ENCODE measurements at regions not wholly inside any gene's neighbourhood (a gene's known extent, or its start where the extent isn't known, plus 50 kb on each side); places are given as distances from the start of the nearest gene placed in this dataset.

DNA sequence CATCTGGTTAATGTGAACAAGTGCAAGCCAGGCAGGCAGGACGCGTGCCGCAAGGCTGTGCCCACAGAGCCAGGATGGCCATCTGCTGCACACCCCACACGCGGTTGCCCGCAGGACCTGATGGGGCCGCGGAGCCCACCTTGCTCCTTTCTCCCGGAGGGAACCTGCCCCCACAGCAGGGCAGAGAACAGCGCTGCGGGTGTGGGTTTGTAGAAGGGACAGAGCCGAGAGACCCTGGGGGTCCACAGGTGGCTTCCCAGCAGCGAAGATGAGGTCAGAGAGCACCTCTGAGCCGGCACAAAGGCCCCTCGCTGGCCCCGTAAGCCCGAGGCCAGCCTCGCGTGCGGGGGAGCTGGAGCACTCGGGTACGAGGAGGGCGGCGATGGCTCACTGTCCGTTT lies 460.8 kb upstream of the SALL3 start:
- H3K27ac ChIP-seq (ENCODE audit: insufficient read depth, low read length): no peak overlapping the region
- no peaks in the 10 kb centered on the region for H3K36me3 ChIP-seq (ENCODE audit: control insufficient read depth, insufficient read depth, low read length)
- H3K9ac ChIP-seq (ENCODE audit: insufficient read depth, low read length): no peak overlapping the region
- DNase-seq (ENCODE audit: low read depth in 2 of 2): no peak
- H2AFZ ChIP-seq (ENCODE audit: low read length): no peak overlapping the region
- H3K4me2 ChIP-seq (ENCODE audit: extremely low read depth, insufficient read depth, low read length): no peak overlapping the region
- no peaks in the 10 kb centered on the region for H3K79me2 ChIP-seq (ENCODE audit: control insufficient read depth, insufficient read depth, low read length)
- H4K20me1 ChIP-seq (ENCODE audit: control insufficient read depth, extremely low read depth, insufficient read depth, low read length): no peaks in the 10 kb centered on the region
- no peak overlapping the region for H3K4me3 ChIP-seq (replicated peaks in 1 of 4; ENCODE audit: control extremely low read depth in 1 of 4, insufficient read depth in 1 of 4, low read depth in 3 of 4, low read length in 4 of 4)
- no peaks in the 10 kb centered on the region for H3K27me3 ChIP-seq (ENCODE audit: control insufficient read depth, insufficient read depth, low read length)
- peaks cover 2% of the 10 kb centered on the region for H3K9me3 ChIP-seq (ENCODE audit: control insufficient read depth, insufficient read depth, low read depth, low read length)
- no peaks in the 10 kb centered on the region for H3K4me1 ChIP-seq (ENCODE audit: control insufficient read depth, extremely low read depth, insufficient read depth, low read length)
- TF ChIP-seq EZH2 (IDR thresholded peaks at IDR 0.05; ENCODE audit: low read length, missing control alignments): no peak
- TF ChIP-seq CTCF (conservative IDR thresholded peaks at IDR 0.05 in 1 of 2, IDR thresholded peaks at IDR 0.05 in 1 of 2; ENCODE audit: low read depth in 1 of 2, low read length in 2 of 2): no peak

DNA sequence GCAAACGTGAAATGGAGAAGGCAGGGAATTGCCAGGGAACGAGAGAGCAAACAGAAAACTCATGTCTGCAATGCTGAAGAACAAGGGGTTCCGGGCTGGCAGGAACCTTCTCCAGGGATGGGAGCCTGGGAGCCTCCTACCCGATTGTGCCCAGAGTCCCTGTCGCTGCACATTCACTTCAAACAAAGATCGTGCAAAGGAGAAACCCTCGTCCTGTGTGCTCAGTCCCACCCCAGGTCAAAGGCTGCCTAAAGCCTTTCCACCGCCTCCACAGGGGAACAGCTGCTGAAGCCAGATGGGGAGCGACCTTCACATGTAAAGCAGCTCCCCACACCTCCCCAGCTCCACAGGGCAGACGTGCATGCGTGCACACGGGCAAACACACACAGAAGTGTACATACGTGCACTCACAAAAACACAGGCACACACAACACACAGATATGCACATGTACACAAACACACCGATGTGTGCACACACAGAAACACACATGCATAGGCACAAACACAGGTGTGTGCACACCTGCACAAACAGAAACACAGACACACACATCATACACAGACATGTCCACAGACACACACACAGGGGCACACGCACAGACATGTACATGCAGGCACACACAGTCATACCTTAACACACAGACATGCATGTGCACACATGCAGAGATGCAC lies 460.1 kb upstream of the SALL3 start:
- Histone ChIP-seq H3K27ac (ENCODE audit: insufficient read depth, low read length) (no peak overlapping the region), H3K79me2 (ENCODE audit: control insufficient read depth, insufficient read depth, low read length) (no peaks in the 10 kb centered on the region), H3K36me3 (ENCODE audit: control insufficient read depth, insufficient read depth, low read length) (no peaks in the 10 kb centered on the region), H3K27me3 (ENCODE audit: control insufficient read depth, insufficient read depth, low read length) (no peaks in the 10 kb centered on the region), H3K4me3 (replicated peaks in 1 of 4; ENCODE audit: control extremely low read depth in 1 of 4, insufficient read depth in 1 of 4, low read depth in 3 of 4, low read length in 4 of 4) (no peak overlapping the region), H4K20me1 (ENCODE audit: control insufficient read depth, extremely low read depth, insufficient read depth, low read length) (no peaks in the 10 kb centered on the region), H3K4me1 (ENCODE audit: control insufficient read depth, extremely low read depth, insufficient read depth, low read length) (no peaks in the 10 kb centered on the region), H3K9ac (ENCODE audit: insufficient read depth, low read length) (no peak overlapping the region), H3K9me3 (ENCODE audit: control insufficient read depth, insufficient read depth, low read depth, low read length) (peaks cover 4% of the 10 kb centered on the region), H3K4me2 (ENCODE audit: extremely low read depth, insufficient read depth, low read length) (no peak overlapping the region), H2AFZ (ENCODE audit: low read length) (no peak overlapping the region)
- no peak for DNase-seq (ENCODE audit: low read depth in 2 of 2)
- TF ChIP-seq CTCF (conservative IDR thresholded peaks at IDR 0.05 in 1 of 2, IDR thresholded peaks at IDR 0.05 in 1 of 2; ENCODE audit: low read depth in 1 of 2, low read length in 2 of 2) (no peak), EZH2 (IDR thresholded peaks at IDR 0.05; ENCODE audit: low read length, missing control alignments) (no peak)

GRCh38 chr18:78521136-78521535 lies 458.5 kb upstream of the SALL3 start:
- H3K36me3 ChIP-seq (ENCODE audit: control insufficient read depth, insufficient read depth, low read length): no peaks in the 10 kb centered on the region

More at GRCh38 chr18:78521136-78521535, 458.5 kb upstream of the SALL3 start:
- no peak for TF ChIP-seq CTCF (conservative IDR thresholded peaks at IDR 0.05 in 1 of 2, IDR thresholded peaks at IDR 0.05 in 1 of 2; ENCODE audit: low read depth in 1 of 2, low read length in 2 of 2)
- no peak for TF ChIP-seq EZH2 (IDR thresholded peaks at IDR 0.05; ENCODE audit: low read length, missing control alignments)
- no peak overlapping the region for H3K27ac ChIP-seq (ENCODE audit: insufficient read depth, low read length)
- H4K20me1 ChIP-seq (ENCODE audit: control insufficient read depth, extremely low read depth, insufficient read depth, low read length): no peaks in the 10 kb centered on the region
- no peaks in the 10 kb centered on the region for H3K27me3 ChIP-seq (ENCODE audit: control insufficient read depth, insufficient read depth, low read length)
- no peaks in the 10 kb centered on the region for H3K79me2 ChIP-seq (ENCODE audit: control insufficient read depth, insufficient read depth, low read length)
- H2AFZ ChIP-seq (ENCODE audit: low read length): no peak overlapping the region
- no peak for DNase-seq (ENCODE audit: low read depth in 2 of 2)
- no peak overlapping the region for H3K4me3 ChIP-seq (replicated peaks in 1 of 4; ENCODE audit: control extremely low read depth in 1 of 4, insufficient read depth in 1 of 4, low read depth in 3 of 4, low read length in 4 of 4)
- H3K9me3 ChIP-seq (ENCODE audit: control insufficient read depth, insufficient read depth, low read depth, low read length): peaks cover 4% of the 10 kb centered on the region
- H3K4me2 ChIP-seq (ENCODE audit: extremely low read depth, insufficient read depth, low read length): no peak overlapping the region
- no peak overlapping the region for H3K9ac ChIP-seq (ENCODE audit: insufficient read depth, low read length)
- H3K4me1 ChIP-seq (ENCODE audit: control insufficient read depth, extremely low read depth, insufficient read depth, low read length): no peaks in the 10 kb centered on the region

Measured in fibroblast of lung (primary cell).